ENCODE measurements at regions not wholly inside any gene's neighbourhood (a gene's known extent, or its start where the extent isn't known, plus 50 kb on each side); places are given as distances from the start of the nearest gene placed in this dataset.

GRCh38 chr9:129489838-129490582, 130.9 kb downstream of the C9orf50 start:
- no peak for DNase-seq (ENCODE audit: low read depth in 2 of 2)

- DNase-seq (ENCODE audit: low read depth in 2 of 2): peak; percentile 56 to 65
These were observed 133.0 kb downstream of the C9orf50 start for GRCh38 chr9:129487658-129488483.

- DNase-seq (ENCODE audit: low read depth in 2 of 2): no peak
These were observed 133.9 kb downstream of the C9orf50 start for GRCh38 chr9:129486756-129487657.

GRCh38 chr9:129485145-129485774, 135.6 kb downstream of the C9orf50 start:
- no peak for DNase-seq (ENCODE audit: low read depth in 2 of 2)

GRCh38 chr9:129484352-129485000, 136.4 kb downstream of the C9orf50 start:
- no peak for DNase-seq (ENCODE audit: low read depth in 2 of 2)

- peak in 1 of 2 donors; percentile 64 for DNase-seq (ENCODE audit: low read depth in 2 of 2)
These were observed 137.2 kb downstream of the C9orf50 start for GRCh38 chr9:129483415-129484351.

- DNase-seq (ENCODE audit: low read depth in 2 of 2): peak; percentile 70 to 81
These were observed 138.1 kb downstream of the C9orf50 start for GRCh38 chr9:129482521-129483414.

GRCh38 chr9:129481810-129482511, 138.9 kb downstream of the C9orf50 start:
- DNase-seq (ENCODE audit: low read depth in 2 of 2): peak in 1 of 2 donors; percentile 43

GRCh38 chr9:129481424-129481809, 139.5 kb downstream of the C9orf50 start:
- DNase-seq (ENCODE audit: low read depth in 2 of 2): no peak

- DNase-seq (ENCODE audit: low read depth in 2 of 2): no peak
These were observed 140.2 kb downstream of the C9orf50 start for GRCh38 chr9:129480745-129481144.

GRCh38 chr9:129480227-129480626, 140.7 kb downstream of the C9orf50 start:
- peak in 1 of 2 donors; percentile 34 for DNase-seq (ENCODE audit: low read depth in 2 of 2)

GRCh38 chr9:129479631-129480011, 141.3 kb downstream of the C9orf50 start:
- no peak for DNase-seq (ENCODE audit: low read depth in 2 of 2)

GRCh38 chr9:129478961-129479630, 141.8 kb downstream of the C9orf50 start:
- DNase-seq (ENCODE audit: low read depth in 2 of 2): no peak

- no peak for DNase-seq (ENCODE audit: low read depth in 2 of 2)
These were observed 142.4 kb downstream of the C9orf50 start for GRCh38 chr9:129478461-129478860.

- DNase-seq (ENCODE audit: low read depth in 2 of 2): no peak
These were observed 143.9 kb downstream of the C9orf50 start for GRCh38 chr9:129476821-129477611.

- no peak for DNase-seq (ENCODE audit: low read depth in 2 of 2)
These were observed 146.0 kb downstream of the C9orf50 start for GRCh38 chr9:129474740-129475404.
